DOHH2 (cell line): ENCODE measurements at regions not wholly inside any gene's neighbourhood (a gene's known extent, or its start where the extent isn't known, plus 50 kb on each side); places are given as distances from the start of the nearest gene placed in this dataset.

Experiments used
- H3F3A ChIP-seq: fragments of 200-600 bp; sonication (generic), shearing (Covaris generic); 2 replicates; pipeline ENCODE4 v1.6.0; 2016; ENCODE audit warnings: antibody characterized with exemption, mild to moderate bottlenecking; ENCODE audit not compliant: control insufficient read depth, insufficient read depth
- H3K27ac ChIP-seq: fragments of 200-600 bp; sonication (generic); 2 replicates; pipeline ENCODE4 v1.5.1; 2014; ENCODE audit warnings: low read depth, mild to moderate bottlenecking, low read length, moderate library complexity
- H3K27me3 ChIP-seq: fragments of 200-600 bp; sonication (generic); 2 replicates; pipeline ENCODE4 v1.6.1; 2014; ENCODE audit warnings: mild to moderate bottlenecking, low read length, mixed read lengths; ENCODE audit not compliant: control insufficient read depth
- H3K36me3 ChIP-seq: fragments of 200-600 bp; sonication (generic); 2 replicates; pipeline ENCODE4 v1.6.1; 2014; ENCODE audit warnings: mild to moderate bottlenecking, low read length, moderate library complexity, mixed read lengths; ENCODE audit not compliant: control insufficient read depth
- H3K4me1 ChIP-seq: fragments of 200-600 bp; sonication (generic); 2 replicates; pipeline ENCODE4 v1.6.1; 2014; ENCODE audit warnings: mild to moderate bottlenecking, low read length, mixed read lengths; ENCODE audit not compliant: control insufficient read depth
- H3K4me2 ChIP-seq: fragments of 200-600 bp; sonication (generic); 2 replicates; pipeline ENCODE4 v1.6.0; 2014; ENCODE audit warnings: mild to moderate bottlenecking, low read length, moderate library complexity
- H3K4me3 ChIP-seq: fragments of 200-600 bp; sonication (generic); 2 replicates; pipeline ENCODE4 v1.5.1; 2014; ENCODE audit warnings: mild to moderate bottlenecking, low read length, mixed read lengths
- H3K79me2 ChIP-seq: fragments of 200-600 bp; sonication (generic); 2 replicates; pipeline ENCODE4 v1.6.1; 2014; ENCODE audit warnings: mild to moderate bottlenecking, low read length, mixed read lengths; ENCODE audit not compliant: control insufficient read depth
- H3K9me2 ChIP-seq: fragments of 200-600 bp; sonication (generic); replicated peaks from 2 replicates; pipeline ENCODE4 v1.6.1; 2014; ENCODE audit warnings: mild to moderate bottlenecking, low read length, mixed read lengths; ENCODE audit not compliant: control insufficient read depth
- H3K9me3 ChIP-seq: fragments of 200-600 bp; sonication (generic); 2 replicates; pipeline ENCODE4 v1.6.1; 2014; ENCODE audit warnings: antibody characterized with exemption, low read length, mixed read lengths; ENCODE audit not compliant: control insufficient read depth, insufficient read depth
- H4K20me1 ChIP-seq: fragments of 200-600 bp; sonication (generic); 2 replicates; pipeline ENCODE4 v1.6.0; 2014; ENCODE audit warnings: low read depth, mild to moderate bottlenecking, antibody characterized with exemption, low read length, moderate library complexity; ENCODE audit not compliant: control insufficient read depth, insufficient read depth
- CTCF ChIP-seq: fragments of 200-600 bp; sonication (generic); IDR thresholded peaks from one replicate; pipeline ENCODE4 v1.5.1; 2014; ENCODE audit warnings: antibody characterized with exemption, mild to moderate bottlenecking, low read depth, low read length; ENCODE audit not compliant: poor library complexity, severe bottlenecking
- EZH2phosphoT487 ChIP-seq: fragments of 200-600 bp; sonication (generic); IDR thresholded peaks from 2 replicates; pipeline ENCODE4 v1.6.1; 2017; ENCODE audit warnings: borderline replicate concordance, mild to moderate bottlenecking, antibody characterized with exemption, low read length, moderate library complexity, mixed read lengths

GRCh38 chr5:3114467-3114866 lies 363.0 kb upstream of the IRX2 start:
- Histone ChIP-seq H4K20me1 (no peaks in the 10 kb centered on the region), H3K27me3 (no peaks in the 10 kb centered on the region), H3K27ac (no peak overlapping the region), H3K9me3 (peaks cover 8% of the 10 kb centered on the region; the same call in 1 of the 2 replicates), H3K79me2 (no peaks in the 10 kb centered on the region), H3K9me2 (no peaks in the 10 kb centered on the region), H3K4me3 (no peak overlapping the region), H3K4me1 (no peaks in the 10 kb centered on the region), H3K36me3 (no peaks in the 10 kb centered on the region), H3K4me2 (no peak overlapping the region), H3F3A (no peaks in the 10 kb centered on the region)
- no peak for TF ChIP-seq EZH2phosphoT487
- TF ChIP-seq CTCF: no peak

DNA sequence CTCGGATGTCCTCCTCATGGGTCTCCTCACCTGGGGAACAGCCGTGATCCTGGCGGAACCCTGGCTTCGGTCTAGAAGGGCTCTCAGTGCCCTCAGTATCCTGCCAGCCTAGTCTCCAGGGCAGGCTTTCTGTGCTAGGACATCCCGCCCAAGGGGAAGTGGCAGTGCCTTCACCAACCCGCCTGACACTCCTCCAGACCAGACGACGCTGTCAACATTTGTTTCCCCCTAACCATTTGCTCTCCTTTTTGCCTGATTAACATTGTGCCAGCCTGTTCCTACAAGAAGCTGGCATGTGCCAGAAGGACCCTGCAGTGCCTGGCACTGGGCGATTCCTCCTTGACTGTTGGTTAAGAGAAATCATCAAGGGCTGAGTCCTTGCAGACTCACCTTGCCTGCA lies 358.9 kb upstream of the IRX2 start:
- no peaks in the 10 kb centered on the region for H3K27me3 ChIP-seq
- no peaks in the 10 kb centered on the region for H3F3A ChIP-seq
- no peak overlapping the region for H3K27ac ChIP-seq
- no peaks in the 10 kb centered on the region for H3K79me2 ChIP-seq
- no peaks in the 10 kb centered on the region for H3K4me1 ChIP-seq
- TF ChIP-seq EZH2phosphoT487 (no peak), CTCF (no peak)
- no peak overlapping the region for H3K4me2 ChIP-seq
- H3K9me3 ChIP-seq: peaks cover 11% of the 10 kb centered on the region; the same call in 1 of the 2 replicates
- H3K4me3 ChIP-seq: no peak overlapping the region
- H4K20me1 ChIP-seq: no peaks in the 10 kb centered on the region
- H3K9me2 ChIP-seq: no peaks in the 10 kb centered on the region
- no peaks in the 10 kb centered on the region for H3K36me3 ChIP-seq

DNA sequence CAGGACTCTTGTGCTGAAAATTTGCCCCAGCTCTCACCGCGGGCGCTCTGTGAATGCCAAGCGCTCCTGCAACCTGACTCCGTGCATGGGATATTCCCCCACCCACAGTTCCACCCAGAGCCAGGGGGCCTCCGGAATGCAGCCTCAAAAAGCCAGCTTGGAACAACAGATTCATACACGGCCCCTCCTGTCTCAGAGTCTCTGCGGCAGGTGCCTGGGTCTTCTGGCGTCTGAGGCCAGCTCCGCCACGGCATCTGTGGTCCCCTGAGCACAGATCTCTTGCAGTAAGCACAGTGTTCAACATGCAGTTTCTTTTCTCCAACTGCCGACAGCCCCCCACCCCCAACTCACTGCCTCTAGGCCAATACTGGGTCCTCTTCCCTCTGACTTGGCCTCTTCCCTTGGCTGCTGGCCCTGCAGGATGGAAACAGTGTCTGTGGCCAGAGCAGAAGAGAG lies 355.7 kb upstream of the IRX2 start:
- H4K20me1 ChIP-seq: no peaks in the 10 kb centered on the region
- no peaks in the 10 kb centered on the region for H3F3A ChIP-seq
- H3K27ac ChIP-seq: no peak overlapping the region
- H3K9me2 ChIP-seq: no peaks in the 10 kb centered on the region
- H3K4me3 ChIP-seq: no peak overlapping the region
- no peaks in the 10 kb centered on the region for H3K4me1 ChIP-seq
- H3K36me3 ChIP-seq: no peaks in the 10 kb centered on the region
- H3K27me3 ChIP-seq: no peaks in the 10 kb centered on the region
- H3K9me3 ChIP-seq: peaks cover 11% of the 10 kb centered on the region; the same call in 1 of the 2 replicates
- TF ChIP-seq EZH2phosphoT487 (no peak), CTCF (no peak)
- H3K79me2 ChIP-seq: no peaks in the 10 kb centered on the region
- no peak overlapping the region for H3K4me2 ChIP-seq
